Cardiac muscle cell (in vitro differentiated cells and primary cell): ENCODE measurements at regions not wholly inside any gene's neighbourhood (a gene's known extent, or its start where the extent isn't known, plus 50 kb on each side); places are given as distances from the start of the nearest gene placed in this dataset.
A peak's percentile ranks its signal among the peaks of the same experiment; 100 is the strongest.
"Not testable (repeated sequence)": the region's sequence is repeated elsewhere in the genome, so short reads cannot be mapped to it uniquely, and the experiment has no call there.

Experiments used
- DNase-seq, 2 donors: peaks; one replicate each; pipeline versions ENCODE4 v3.0.0 to v3.0.0-alpha.2; 2010 to 2017; ENCODE audit warnings: low read depth in 1 of 2, low spot score in 1 of 2
- H3K27ac ChIP-seq: fragments of 200-600 bp; sonication (generic); 2 replicates; pipeline ENCODE4 v1.5.1; 2016
- H3K27me3 ChIP-seq: fragments of 200-600 bp; sonication (generic); 2 replicates; pipeline ENCODE4 v1.6.0; 2016; ENCODE audit warnings: control low read depth
- H3K36me3 ChIP-seq: fragments of 200-600 bp; sonication (generic); 2 replicates; pipeline ENCODE4 v1.5.1; 2016; ENCODE audit warnings: control low read depth
- H3K4me1 ChIP-seq: fragments of 200-600 bp; sonication (generic); 2 replicates; pipeline ENCODE4 v1.8.1; 2017; ENCODE audit warnings: low read depth, mild to moderate bottlenecking, mixed run types
- H3K4me3 ChIP-seq: fragments of 200-600 bp; sonication (generic); 2 replicates; pipeline ENCODE4 v1.5.1; 2016; ENCODE audit warnings: mild to moderate bottlenecking
- H3K9me3 ChIP-seq: fragments of 200-600 bp; sonication (generic); 2 replicates; pipeline ENCODE4 v1.5.1; 2017; ENCODE audit warnings: low read depth, mild to moderate bottlenecking, control low read depth
- TF ChIP-seq, protein P1 (sequence below): IDR thresholded peaks from 2 replicates; pipeline ENCODE4 v1.5.1; 2012; ENCODE audit warnings: low read depth, mild to moderate bottlenecking, low read length

DNA sequence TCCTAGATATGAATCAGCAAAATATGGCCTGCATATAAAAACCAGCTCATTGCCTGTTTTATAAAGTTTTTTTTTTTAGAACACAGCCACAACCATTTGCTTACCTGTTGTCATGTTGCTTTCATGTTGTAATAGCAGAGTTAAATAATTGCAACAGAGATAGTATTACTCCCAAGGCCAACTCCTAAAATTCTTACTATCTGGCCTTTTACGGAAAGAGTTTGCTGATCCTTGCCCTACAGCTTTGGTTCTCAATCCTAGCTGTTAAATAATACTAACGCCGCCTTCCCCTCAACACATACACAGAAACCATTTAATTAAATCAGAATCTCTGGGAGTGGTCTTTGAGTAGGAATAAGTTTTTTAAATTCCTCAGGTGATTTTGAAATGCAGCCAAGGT, 231.3 kb upstream of the TET2 start:
- Histone ChIP-seq H3K36me3 (no peaks in the 10 kb centered on the region), H3K9me3 (no peaks in the 10 kb centered on the region), H3K27me3 (peaks cover 45% of the 10 kb centered on the region), H3K27ac (no peak overlapping the region), H3K4me3 (no peak overlapping the region), H3K4me1 (no peaks in the 10 kb centered on the region)
- DNase-seq: no peak
- TF ChIP-seq, protein P1, sequence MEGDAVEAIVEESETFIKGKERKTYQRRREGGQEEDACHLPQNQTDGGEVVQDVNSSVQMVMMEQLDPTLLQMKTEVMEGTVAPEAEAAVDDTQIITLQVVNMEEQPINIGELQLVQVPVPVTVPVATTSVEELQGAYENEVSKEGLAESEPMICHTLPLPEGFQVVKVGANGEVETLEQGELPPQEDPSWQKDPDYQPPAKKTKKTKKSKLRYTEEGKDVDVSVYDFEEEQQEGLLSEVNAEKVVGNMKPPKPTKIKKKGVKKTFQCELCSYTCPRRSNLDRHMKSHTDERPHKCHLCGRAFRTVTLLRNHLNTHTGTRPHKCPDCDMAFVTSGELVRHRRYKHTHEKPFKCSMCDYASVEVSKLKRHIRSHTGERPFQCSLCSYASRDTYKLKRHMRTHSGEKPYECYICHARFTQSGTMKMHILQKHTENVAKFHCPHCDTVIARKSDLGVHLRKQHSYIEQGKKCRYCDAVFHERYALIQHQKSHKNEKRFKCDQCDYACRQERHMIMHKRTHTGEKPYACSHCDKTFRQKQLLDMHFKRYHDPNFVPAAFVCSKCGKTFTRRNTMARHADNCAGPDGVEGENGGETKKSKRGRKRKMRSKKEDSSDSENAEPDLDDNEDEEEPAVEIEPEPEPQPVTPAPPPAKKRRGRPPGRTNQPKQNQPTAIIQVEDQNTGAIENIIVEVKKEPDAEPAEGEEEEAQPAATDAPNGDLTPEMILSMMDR: no peak

DNA sequence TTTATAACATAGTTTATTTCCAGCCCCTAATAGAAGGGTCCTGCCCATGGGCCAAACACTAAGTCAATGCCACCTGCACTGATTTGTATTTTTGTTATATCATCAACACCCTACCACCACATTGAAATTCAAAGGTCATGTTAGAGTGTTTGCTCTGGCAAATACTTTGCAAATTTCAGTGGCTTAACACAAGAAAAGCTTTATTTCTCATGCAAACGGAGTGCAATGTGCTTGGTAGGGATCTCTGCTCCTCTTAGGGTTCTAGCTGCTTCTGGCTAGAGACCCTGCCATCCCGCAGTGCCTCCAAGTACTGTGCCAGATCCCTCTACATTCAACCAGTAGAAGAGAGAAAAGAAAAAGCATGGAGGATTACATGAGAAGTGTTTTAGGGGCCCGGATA, 230.8 kb upstream of the TET2 start:
- no peak for DNase-seq

DNA sequence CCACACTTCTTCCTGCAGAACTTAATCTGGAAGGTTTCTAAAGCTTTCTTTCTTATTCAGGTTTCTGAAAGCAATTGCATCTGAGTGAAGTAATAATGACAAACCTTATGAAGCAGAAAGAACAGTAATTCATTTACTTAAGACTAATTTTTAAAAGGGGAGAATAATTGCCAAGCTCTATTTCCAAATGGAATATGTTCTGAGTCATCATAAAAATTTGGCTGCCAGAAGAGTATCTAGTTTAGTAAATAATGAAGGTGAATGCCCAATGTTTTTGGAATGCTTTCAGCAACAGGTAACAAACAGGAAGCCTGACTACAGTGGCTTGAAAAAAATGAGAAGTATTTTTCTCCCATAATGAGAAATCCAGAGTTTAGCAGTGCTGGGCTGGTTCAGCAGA, 227.3 kb upstream of the TET2 start:
- H3K9me3 ChIP-seq: no peaks in the 10 kb centered on the region
- peaks cover 48% of the 10 kb centered on the region for H3K27me3 ChIP-seq

More for the DNA sequence above, 230.8 kb upstream of the TET2 start:
- H3K27me3 ChIP-seq: peaks cover 40% of the 10 kb centered on the region
- no peak overlapping the region for H3K27ac ChIP-seq
- no peaks in the 10 kb centered on the region for H3K4me1 ChIP-seq
- H3K36me3 ChIP-seq: no peaks in the 10 kb centered on the region
- TF ChIP-seq, protein P1: no peak
- no peaks in the 10 kb centered on the region for H3K9me3 ChIP-seq
- no peak overlapping the region for H3K4me3 ChIP-seq

DNA sequence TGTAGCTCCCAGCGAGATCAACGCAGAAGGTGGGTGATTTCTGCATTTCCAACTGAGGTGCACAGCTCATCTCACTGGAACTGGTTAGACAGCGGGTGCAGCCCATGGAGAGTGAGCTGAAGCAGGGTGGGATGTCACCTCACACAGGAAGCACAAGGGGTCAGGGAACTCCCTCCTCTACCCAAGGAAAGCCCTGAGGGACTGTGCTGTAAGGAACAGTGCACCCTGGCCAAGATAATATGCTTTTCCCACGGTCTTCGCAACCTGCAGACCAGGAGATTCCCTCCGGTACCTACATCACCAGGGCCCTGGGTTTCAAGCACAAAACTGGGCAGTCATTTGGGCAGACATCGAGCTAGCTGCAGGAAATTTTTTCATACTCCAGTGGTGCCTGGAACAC, 216.4 kb upstream of the TET2 start:
- peaks cover 13% of the 10 kb centered on the region for H3K27me3 ChIP-seq
- DNase-seq: no peak
- no peaks in the 10 kb centered on the region for H3K4me1 ChIP-seq
- no peak overlapping the region for H3K4me3 ChIP-seq
- H3K36me3 ChIP-seq: no peaks in the 10 kb centered on the region
- TF ChIP-seq, protein P1: no peak
- no peaks in the 10 kb centered on the region for H3K9me3 ChIP-seq
- no peak overlapping the region for H3K27ac ChIP-seq

More for the DNA sequence above, 227.3 kb upstream of the TET2 start:
- no peaks in the 10 kb centered on the region for H3K4me1 ChIP-seq
- no peak overlapping the region for H3K27ac ChIP-seq
- no peak for DNase-seq
- H3K4me3 ChIP-seq: no peak overlapping the region
- TF ChIP-seq, protein P1: no peak
- H3K36me3 ChIP-seq: no peaks in the 10 kb centered on the region

DNA sequence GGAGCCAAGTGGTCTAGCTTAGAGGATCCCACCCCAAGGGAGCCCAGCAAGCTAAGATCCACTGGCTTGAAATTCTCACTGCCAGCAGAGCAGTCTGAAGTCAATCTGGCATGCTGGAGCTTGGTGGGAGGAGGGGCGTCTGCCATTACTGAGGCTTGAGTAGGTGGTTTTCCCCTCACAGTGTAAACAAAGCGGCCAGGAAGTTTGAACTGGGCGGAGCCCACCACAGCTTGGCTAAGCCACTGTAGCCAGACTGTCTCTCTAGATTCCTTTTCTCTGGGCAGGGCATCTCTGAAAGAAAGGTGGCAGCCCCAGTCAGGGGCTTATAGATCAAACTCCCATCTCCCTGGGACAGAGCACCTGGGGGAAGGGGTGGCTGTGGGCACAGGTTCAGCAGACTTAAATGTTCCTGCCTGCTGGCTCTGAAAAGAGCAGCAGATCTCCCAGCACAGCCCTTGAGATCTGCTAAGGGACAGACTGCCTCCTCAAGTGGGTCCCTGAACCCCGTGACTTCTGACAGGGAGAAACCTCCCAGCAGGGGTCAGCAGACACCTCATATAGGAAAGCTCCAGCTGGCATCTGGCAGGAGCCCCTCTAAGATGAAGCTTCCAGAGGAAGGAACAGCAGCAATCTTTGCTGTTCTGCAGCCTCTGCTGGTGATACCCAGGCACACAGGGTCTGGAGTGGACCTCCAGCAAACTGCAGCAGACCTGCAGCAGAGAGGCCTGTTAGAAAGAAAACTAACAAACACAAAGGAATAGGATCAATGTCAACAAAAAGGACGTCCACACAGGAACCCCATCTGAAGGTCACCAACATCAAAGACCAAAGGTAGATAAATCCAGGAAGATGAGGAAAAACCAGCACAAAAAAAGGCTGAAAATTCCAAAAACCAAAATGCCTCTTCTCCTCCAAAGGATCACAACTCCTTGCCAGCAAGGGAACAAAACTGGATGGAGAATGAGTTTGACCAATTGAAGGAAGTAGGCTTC, 215.6 kb upstream of the TET2 start:
- not testable (repeated sequence) for H3K4me3 ChIP-seq, H3K36me3 ChIP-seq, H3K27ac ChIP-seq, H3K4me1 ChIP-seq, H3K9me3 ChIP-seq
- TF ChIP-seq, protein P1: peak; percentile 34
- H3K27me3 ChIP-seq: peaks cover 13% of the 10 kb centered on the region
- DNase-seq: peak; percentile 22 to 58
